K562 (cell line): ENCODE measurements at regions not wholly inside any gene's neighbourhood (a gene's known extent, or its start where the extent isn't known, plus 50 kb on each side); places are given as distances from the start of the nearest gene placed in this dataset.

Experiments
- CTBP1 ChIP-seq: fragments of 450-650 bp; IDR thresholded peaks from 2 replicates; pipeline ENCODE4 v1.6.1; 2016; ENCODE audit warnings: borderline replicate concordance
- E4F1 ChIP-seq: fragments of 250-450 bp; sonication (Bioruptor Pico); IDR thresholded peaks from 2 replicates; pipeline ENCODE4 v1.5.0; 2021; ENCODE audit warnings: mild to moderate bottlenecking, borderline replicate concordance
- KDM5B ChIP-seq: fragments of 200-600 bp; sonication (generic); IDR thresholded peaks from 2 replicates; pipeline ENCODE4 v1.6.1; 2012; ENCODE audit warnings: low read depth, mild to moderate bottlenecking, moderate library complexity, low read length, control low read depth, inconsistent platforms; ENCODE audit not compliant: insufficient replicate concordance
- LCOR ChIP-seq: sonication (generic); formaldehyde crosslinking; IDR thresholded peaks from 2 replicates; pipeline ENCODE4 v1.8.0; 2022; ENCODE audit warnings: mild to moderate bottlenecking, missing genetic modification reagents
- NFYB ChIP-seq: IDR thresholded peaks from 2 replicates; pipeline ENCODE4 v1.6.1; 2011; ENCODE audit warnings: mild to moderate bottlenecking, moderate library complexity; ENCODE audit not compliant: insufficient read length; ENCODE audit errors: extremely low read depth
- RBM25 ChIP-seq: fragments of 200-400 bp; formaldehyde crosslinking; IDR thresholded peaks from 2 replicates; pipeline ENCODE4 v1.6.1; 2018; ENCODE audit warnings: low read length, low read depth, moderate library complexity; ENCODE audit not compliant: severe bottlenecking
- REST ChIP-seq, 2 experiments: fragments of 450-650 bp; formaldehyde crosslinking in 1 of 2; IDR thresholded peaks; 2 replicates each; pipeline versions ENCODE4 v1.4.0 to v1.6.1; 2014 to 2020; ENCODE audit warnings: mild to moderate bottlenecking in 2 of 2, borderline replicate concordance in 1 of 2, low read depth in 1 of 2
- TFE3 ChIP-seq: fragments of 450-650 bp; formaldehyde crosslinking; IDR thresholded peaks from 2 replicates; pipeline ENCODE4 v1.4.0; 2020; ENCODE audit warnings: mild to moderate bottlenecking, mixed read lengths
- TSHZ1 ChIP-seq: fragments of 250-450 bp; sonication (Bioruptor Pico); IDR thresholded peaks from 2 replicates; pipeline ENCODE4 v1.4.0; 2020; ENCODE audit warnings: mild to moderate bottlenecking, moderate library complexity

GRCh38 chr12:130070126-130070611 is 92.1 kb upstream of the FZD10 start (continued):
- TF ChIP-seq TSHZ1 (CRISPR knock-in tag) (no peak), LCOR (no peak), REST (IDR thresholded peaks at IDR 0.05; ENCODE audit: borderline replicate concordance) (peak; percentile 24; the same call in 1 of the 2 replicates), REST (CRISPR knock-in tag; IDR thresholded peaks at IDR 0.05; ENCODE audit: low read depth) (no peak), KDM5B (no peak), TFE3 (peak; percentile 17; the same call in 1 of the 2 replicates), NFYB (peak; percentile 84), RBM25 (peak; percentile 27), E4F1 (no peak), CTBP1 (no peak)
